ENCODE measurements at regions not wholly inside any gene's neighbourhood (a gene's known extent, or its start where the extent isn't known, plus 50 kb on each side); places are given as distances from the start of the nearest gene placed in this dataset.
"Not testable (repeated sequence)": the region's sequence is repeated elsewhere in the genome, so short reads cannot be mapped to it uniquely, and the experiment has no call there.

DNA sequence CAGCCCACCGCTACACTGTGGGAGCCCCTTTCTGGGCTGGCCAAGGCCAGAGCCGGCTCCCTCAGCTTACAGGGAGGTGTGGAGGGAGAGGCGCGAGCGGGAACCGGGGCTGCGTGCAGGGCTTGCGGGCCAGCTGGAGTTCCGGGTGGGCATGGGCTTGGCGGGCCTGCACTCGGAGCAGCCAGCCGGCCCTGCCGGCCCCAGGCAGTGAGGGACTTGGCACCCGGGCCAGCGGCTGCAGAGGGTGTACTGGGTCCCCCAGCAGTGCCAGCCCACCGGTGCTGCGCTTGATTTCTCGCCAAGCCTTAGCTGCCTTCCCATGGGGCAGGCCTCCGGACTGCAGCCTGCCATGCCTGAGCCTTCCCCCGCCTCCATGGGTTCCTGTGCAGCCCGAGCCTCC, 306.2 kb downstream of the PPP4R3C start:
- not testable (repeated sequence) for DNase-seq (ENCODE audit: low read depth, low spot score)

DNA sequence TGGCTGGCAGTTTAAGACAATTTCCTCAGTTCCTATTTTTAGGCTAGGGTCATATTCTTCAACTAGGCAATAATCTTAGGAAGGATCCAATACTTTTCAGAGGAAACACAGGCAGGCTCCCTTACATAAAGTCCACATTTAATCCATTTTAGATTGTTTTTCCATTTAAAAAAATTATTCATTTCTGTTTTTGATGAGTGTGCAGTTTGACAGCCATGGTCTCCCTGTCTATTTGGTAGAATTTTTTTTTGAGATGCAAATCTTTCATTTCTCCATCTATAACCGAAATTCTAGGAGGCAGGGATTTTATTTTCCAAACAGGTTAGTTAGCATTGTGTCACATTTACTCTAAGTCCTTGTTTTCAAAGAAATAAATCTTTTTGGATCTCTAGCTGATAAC, 326.8 kb downstream of the PPP4R3C start:
- DNase-seq (ENCODE audit: low read depth, low spot score), result no peak

GRCh38 chrX:27132862-27133261, 330.3 kb downstream of the PPP4R3C start:
- DNase-seq (ENCODE audit: low read depth, low spot score), result no peak

- DNase-seq (ENCODE audit: low read depth, low spot score), result peak; percentile 8
Observed at GRCh38 chrX:27087176-27087575, 376.0 kb downstream of the PPP4R3C start.

- DNase-seq (ENCODE audit: low read depth, low spot score), result no peak
Observed at GRCh38 chrX:27086237-27086636, 376.9 kb downstream of the PPP4R3C start.

GRCh38 chrX:27085346-27085745, 377.8 kb downstream of the PPP4R3C start:
- DNase-seq (ENCODE audit: low read depth, low spot score), result no peak

- no peak for DNase-seq (ENCODE audit: low read depth, low spot score)
Observed at GRCh38 chrX:27078371-27078770, 384.8 kb downstream of the PPP4R3C start.

GRCh38 chrX:27057883-27058282, 405.3 kb downstream of the PPP4R3C start:
- DNase-seq (ENCODE audit: low read depth, low spot score), result peak; percentile 5

DNA sequence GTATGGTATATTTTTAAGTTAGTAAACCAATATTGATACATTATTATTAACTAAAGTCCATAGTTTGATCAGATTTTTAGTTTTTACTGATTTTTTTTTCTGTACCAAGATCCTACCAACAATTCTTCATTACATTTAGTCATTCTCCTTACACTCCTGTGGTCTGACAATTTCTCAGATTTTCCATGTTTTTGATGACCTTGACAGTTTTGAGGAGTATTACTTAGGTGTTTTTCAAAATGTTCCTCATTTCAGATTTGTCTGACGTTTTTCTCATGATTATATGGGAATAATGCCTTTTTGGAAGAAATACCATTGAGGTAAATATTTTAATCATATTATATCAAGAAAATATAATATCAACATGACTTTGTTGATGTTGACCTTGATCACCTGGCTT, 423.8 kb downstream of the PPP4R3C start:
- DNase-seq (ENCODE audit: low read depth, low spot score), result no peak

- DNase-seq (ENCODE audit: low read depth, low spot score), result no peak
Observed at GRCh38 chrX:27008486-27008885, 454.7 kb downstream of the PPP4R3C start.

- DNase-seq (ENCODE audit: low read depth, low spot score), result no peak
Observed at GRCh38 chrX:26999634-27000033, 463.5 kb downstream of the PPP4R3C start.

- DNase-seq (ENCODE audit: low read depth, low spot score), result no peak
Observed at GRCh38 chrX:26958261-26958660, 504.9 kb downstream of the PPP4R3C start.

DNA sequence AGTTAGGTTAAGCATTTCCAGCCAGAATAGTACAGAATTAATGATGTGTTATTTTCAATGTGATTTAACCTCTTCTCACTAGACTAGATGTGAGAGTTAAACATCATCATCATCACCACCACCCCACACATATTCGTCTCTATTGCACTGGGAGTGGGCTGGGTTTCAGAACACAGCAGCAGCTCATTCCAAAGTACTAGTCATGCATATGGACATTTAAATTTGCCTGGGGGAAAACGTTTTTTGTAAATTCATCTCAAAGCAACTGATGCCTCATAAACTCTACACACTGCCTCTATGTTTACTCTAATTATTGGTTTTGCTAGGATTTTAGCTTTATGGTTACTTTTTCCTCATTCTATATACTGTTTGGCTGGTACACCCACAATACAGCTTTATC, 509.1 kb downstream of the PPP4R3C start:
- DNase-seq (ENCODE audit: low read depth, low spot score), result no peak

GRCh38 chrX:26952213-26952612, 510.9 kb downstream of the PPP4R3C start:
- DNase-seq (ENCODE audit: low read depth, low spot score), result no peak

GRCh38 chrX:26927419-26927818, 535.7 kb downstream of the PPP4R3C start:
- DNase-seq (ENCODE audit: low read depth, low spot score), result no peak

DNA sequence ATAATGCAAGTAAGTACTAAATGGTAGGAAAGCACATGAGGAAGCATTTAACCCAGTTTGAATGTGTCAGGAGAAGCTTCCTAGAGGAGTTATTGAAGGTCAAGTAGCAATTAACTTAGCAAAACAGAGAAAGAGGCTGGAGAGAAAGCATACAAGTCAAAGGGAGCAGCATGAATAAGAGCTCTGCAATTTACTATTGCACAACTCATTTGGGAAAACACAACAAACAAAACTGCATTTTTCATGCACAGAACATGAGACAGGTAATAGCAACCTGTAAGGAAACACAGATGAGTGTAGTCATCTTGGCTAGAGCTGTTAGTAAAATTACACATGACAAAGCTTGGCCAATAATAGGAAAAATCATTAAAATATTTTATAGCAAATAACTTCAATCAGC, 538.1 kb downstream of the PPP4R3C start:
- DNase-seq (ENCODE audit: low read depth, low spot score), result no peak

GRCh38 chrX:26922278-26922677, 540.9 kb downstream of the PPP4R3C start:
- no peak for DNase-seq (ENCODE audit: low read depth, low spot score)

GRCh38 chrX:26918631-26919030, 544.5 kb downstream of the PPP4R3C start:
- peak; percentile 57 for DNase-seq (ENCODE audit: low read depth, low spot score)

DNA sequence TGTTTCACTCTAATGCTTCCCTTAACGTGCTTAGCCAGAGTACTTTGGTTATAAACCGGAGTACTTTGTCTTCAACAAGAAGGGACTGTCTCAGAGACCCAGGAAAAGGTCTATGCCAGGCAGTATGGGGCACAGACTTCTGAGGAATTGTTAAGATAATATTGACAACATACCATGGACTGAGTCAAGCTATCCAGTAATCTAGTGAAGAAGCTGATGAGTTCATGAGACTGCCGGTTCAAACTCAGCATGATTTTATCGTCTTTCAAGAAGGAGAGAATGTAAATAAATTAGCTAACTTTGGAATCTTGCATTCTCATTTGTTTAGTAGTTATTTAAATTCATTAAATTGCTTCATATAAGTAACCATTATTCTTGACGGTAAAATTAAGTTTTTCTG, 546.1 kb downstream of the PPP4R3C start:
- no peak for DNase-seq (ENCODE audit: low read depth, low spot score)

GRCh38 chrX:26915064-26915463, 548.1 kb downstream of the PPP4R3C start:
- DNase-seq (ENCODE audit: low read depth, low spot score), result no peak

GRCh38 chrX:26914232-26914631, 548.9 kb downstream of the PPP4R3C start:
- no peak for DNase-seq (ENCODE audit: low read depth, low spot score)

GRCh38 chrX:26911785-26912184, 551.4 kb downstream of the PPP4R3C start:
- not testable (repeated sequence) for DNase-seq (ENCODE audit: low read depth, low spot score)

GRCh38 chrX:26909728-26910127, 553.4 kb downstream of the PPP4R3C start:
- no peak for DNase-seq (ENCODE audit: low read depth, low spot score)

DNA sequence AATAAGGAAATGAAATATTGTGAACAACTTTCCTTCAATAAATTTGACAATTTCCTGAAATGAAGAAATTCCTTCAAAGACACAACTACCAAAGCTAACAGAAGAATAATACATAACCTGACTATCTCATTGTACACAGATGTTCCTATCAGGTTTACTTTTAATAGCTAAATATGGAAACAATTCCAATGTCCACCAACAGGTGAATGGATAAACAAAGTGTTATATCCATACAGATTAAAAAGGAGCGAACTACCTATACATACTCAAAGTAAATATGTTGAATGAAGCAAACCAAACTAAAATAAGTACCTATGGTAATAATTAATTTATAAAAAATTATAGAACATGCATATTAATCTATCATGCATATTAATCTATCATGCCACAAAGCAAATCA, 554.9 kb downstream of the PPP4R3C start:
- DNase-seq (ENCODE audit: low read depth, low spot score), result no peak

- no peak for DNase-seq (ENCODE audit: low read depth, low spot score)
Observed at GRCh38 chrX:26889574-26889973, 573.6 kb downstream of the PPP4R3C start.

Data from ELF-1 (cell line).